Neural progenitor cell (in vitro differentiated cells): ENCODE measurements at regions not wholly inside any gene's neighbourhood (a gene's known extent, or its start where the extent isn't known, plus 50 kb on each side); places are given as distances from the start of the nearest gene placed in this dataset.

Experiments
- EZH2 ChIP-seq: fragments of 200-600 bp; sonication (generic); IDR thresholded peaks from 2 replicates; pipeline ENCODE4 v1.6.1; 2017; ENCODE audit warnings: antibody characterized with exemption, mild to moderate bottlenecking, moderate library complexity
- EZH2phosphoT487 ChIP-seq: fragments of 200-600 bp; sonication (generic); IDR thresholded peaks from 2 replicates; pipeline ENCODE4 v1.6.1; 2017; ENCODE audit warnings: antibody characterized with exemption
- TF ChIP-seq, protein P1 (sequence below): fragments of 200-600 bp; sonication (generic); IDR thresholded peaks from 2 replicates; pipeline ENCODE4 v1.5.1; 2017; ENCODE audit warnings: antibody characterized with exemption, mild to moderate bottlenecking

DNA sequence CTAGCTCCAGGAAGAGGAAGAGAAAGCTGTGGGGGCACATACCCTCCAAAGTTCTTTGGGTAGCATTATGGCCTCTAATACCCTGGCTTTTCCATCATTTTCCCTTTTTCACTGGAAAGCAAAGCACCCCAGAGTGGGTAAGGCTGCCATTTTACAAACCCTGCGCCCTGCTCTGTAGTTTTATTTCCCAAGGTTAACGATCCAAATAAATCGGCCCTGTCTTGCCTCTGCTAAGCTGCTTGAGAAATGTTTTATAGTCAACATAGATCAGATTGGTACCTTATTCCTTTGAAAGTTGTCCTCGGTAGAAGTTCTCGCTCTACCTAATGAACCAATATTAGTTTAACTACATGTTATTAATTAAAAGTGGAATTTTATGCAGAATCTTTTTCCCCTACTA is 328.2 kb downstream of the NPIPA8 start:
- TF ChIP-seq EZH2: no peak
- TF ChIP-seq, protein P1, sequence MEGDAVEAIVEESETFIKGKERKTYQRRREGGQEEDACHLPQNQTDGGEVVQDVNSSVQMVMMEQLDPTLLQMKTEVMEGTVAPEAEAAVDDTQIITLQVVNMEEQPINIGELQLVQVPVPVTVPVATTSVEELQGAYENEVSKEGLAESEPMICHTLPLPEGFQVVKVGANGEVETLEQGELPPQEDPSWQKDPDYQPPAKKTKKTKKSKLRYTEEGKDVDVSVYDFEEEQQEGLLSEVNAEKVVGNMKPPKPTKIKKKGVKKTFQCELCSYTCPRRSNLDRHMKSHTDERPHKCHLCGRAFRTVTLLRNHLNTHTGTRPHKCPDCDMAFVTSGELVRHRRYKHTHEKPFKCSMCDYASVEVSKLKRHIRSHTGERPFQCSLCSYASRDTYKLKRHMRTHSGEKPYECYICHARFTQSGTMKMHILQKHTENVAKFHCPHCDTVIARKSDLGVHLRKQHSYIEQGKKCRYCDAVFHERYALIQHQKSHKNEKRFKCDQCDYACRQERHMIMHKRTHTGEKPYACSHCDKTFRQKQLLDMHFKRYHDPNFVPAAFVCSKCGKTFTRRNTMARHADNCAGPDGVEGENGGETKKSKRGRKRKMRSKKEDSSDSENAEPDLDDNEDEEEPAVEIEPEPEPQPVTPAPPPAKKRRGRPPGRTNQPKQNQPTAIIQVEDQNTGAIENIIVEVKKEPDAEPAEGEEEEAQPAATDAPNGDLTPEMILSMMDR: no peak
- TF ChIP-seq EZH2phosphoT487: no peak
